HG03159 (cell line): ENCODE measurements at regions not wholly inside any gene's neighbourhood (a gene's known extent, or its start where the extent isn't known, plus 50 kb on each side); places are given as distances from the start of the nearest gene placed in this dataset.
"Not testable (repeated sequence)": the region's sequence is repeated elsewhere in the genome, so short reads cannot be mapped to it uniquely, and the experiment has no call there.

ENCODE experiments used
- ATAC-seq: cut with Tn5 transposase; IDR thresholded peaks from one replicate; pipeline ENCODE4 v1.9.1; 2021; ENCODE audit warnings: mild to moderate bottlenecking, moderate library complexity; ENCODE audit not compliant: unreplicated experiment

GRCh38 chr9:96067004-96067403 is 191.5 kb downstream of the ERCC6L2 start:
- ATAC-seq, result no peak

DNA sequence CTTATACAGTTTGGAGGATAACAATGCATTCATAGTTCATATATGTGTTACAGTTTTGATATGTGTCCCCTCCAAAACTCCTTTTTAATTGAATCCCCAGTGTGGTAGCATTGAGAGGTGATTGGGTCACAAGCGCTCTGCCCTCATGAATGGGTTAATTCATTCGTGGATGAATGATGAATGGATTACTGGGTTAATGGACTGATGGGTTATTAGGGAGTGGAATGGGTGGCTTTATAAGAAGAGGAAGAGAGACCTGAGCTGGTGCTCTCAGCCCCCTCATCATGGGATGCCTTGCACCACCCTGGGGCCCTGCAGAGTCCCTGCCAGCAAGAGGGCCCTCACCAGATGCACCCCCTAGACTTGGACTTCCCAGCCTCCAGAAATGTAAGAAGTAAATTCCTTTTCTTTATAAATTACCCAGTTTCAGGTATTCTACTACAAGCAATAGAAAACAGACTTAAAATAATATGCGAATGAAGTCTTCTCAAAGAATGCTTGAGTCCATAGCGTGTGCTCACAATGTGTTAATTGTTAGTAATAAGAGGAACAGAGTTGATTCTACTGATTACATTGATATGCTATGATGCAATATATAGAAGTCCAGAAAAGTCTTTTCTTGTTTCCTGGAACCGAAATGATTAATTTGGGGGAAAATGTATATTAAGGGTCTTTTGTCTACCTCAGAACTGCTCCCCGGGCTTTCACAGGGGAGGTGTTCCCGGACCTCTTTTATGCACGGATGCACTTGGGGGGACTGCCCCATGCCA is 190.2 kb downstream of the ERCC6L2 start:
- ATAC-seq, result no peak

- no peak for ATAC-seq
Observed at GRCh38 chr9:96064826-96065481, 189.5 kb downstream of the ERCC6L2 start.

GRCh38 chr9:96062854-96063253 is 187.4 kb downstream of the ERCC6L2 start:
- ATAC-seq, result no peak

DNA sequence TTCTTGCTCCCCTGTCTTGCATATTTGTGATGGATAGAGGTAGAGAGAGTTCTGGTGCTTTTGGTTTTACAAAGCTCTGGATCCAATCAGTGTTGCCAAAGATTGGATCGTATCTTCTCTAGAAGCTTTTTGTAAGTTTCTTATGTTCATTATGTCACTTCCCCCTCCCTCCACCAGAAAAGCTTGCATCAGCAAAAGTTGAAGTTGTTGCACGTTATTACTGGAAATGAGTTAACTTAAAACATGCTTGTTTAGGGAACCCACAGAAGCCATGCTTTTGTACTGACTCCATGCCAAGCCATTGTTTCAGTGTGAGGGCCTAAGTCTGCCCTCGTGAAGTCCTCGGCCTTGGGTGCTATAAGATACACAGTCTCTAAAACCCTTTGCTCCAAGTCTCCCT is 186.5 kb downstream of the ERCC6L2 start:
- ATAC-seq, result no peak

DNA sequence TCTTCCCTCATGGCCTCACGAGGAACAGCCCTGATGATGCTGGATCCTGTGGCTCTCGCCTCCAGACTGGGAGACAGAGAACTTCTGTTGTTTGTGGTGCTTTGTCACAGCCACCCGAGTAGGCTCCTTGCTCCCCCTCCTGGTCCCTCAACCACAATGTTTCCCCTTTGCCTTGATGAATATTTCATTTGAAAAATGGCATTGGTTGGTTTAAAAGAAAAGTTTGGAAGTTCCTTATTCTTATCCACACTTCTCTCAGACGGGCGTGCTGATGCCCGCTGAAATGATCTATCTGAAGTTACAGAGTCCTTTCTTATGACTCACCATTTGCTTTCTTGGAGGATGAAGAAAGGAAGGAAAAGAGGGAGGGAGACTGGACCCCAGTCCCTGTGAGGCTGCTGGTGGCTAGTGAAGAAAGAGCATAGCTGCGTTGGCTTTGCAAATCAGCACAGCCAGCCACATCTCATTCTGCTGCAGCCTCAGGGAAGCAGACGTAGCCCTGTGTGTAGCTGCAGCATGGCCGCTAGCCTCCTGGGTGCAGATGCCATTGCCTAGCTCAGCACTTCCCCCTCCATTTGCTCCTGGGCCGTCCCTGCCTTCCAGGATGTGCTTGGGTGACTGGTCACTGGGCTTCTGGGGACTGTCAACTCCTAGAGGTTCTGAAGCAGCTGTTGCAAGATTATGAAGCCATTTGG is 185.9 kb downstream of the ERCC6L2 start:
- no peak for ATAC-seq

DNA sequence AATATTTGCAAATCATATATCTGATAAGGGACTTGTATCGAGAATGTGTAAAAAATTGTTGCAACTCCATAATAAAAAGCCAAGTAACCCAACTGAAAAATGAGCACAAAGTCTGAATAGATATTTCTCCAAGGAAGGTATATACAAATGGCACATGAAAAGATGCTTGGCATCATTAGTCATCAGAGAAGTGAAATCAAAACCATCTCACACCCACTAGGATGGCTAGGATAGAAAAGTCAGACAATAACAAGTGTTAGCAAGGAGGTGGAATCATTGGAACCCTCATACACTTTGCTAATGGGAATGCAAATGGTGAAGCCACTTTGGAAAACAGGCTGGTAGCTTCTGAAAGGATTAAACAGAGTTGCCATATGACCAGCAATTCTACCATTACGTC is 182.7 kb downstream of the ERCC6L2 start:
- ATAC-seq, result no peak

DNA sequence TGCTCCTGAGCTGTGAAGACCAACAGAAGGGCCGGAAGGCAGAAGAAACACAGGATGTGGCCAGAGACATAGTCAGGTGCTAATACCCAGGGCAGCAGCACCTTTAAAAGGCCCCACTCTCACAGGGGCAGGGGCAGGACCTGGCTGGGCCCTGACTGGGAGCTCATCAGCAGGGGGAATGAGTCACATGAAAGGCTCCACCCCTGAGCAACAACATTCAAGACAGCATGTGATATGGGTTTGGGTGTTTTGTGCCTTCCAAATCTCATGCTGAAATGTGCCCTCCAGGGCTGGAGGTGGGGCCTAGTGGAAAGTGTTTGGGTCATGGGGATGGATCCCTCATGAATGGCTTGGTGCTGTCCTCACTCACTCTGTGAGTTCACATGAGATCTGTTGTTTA is 181.7 kb downstream of the ERCC6L2 start:
- no peak for ATAC-seq

DNA sequence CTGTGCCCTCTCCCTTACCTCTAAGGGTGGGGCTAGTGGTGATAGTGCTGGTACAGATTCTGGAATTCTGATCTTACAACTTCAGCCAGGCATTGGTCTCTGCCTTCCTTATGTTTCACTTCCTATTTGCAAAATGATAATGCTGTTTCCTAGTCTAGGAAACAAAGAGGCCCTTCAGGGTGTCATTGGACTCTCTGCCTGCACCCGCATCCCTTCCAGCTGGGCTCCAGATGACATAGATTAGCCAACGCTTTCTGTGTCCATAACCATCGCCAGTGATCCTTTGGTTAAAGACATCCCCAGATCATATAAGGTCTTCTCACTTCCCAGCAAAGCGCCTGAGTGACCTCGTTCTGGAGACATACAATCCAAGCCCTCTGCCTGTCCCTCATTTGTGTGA is 180.7 kb downstream of the ERCC6L2 start:
- no peak for ATAC-seq

DNA sequence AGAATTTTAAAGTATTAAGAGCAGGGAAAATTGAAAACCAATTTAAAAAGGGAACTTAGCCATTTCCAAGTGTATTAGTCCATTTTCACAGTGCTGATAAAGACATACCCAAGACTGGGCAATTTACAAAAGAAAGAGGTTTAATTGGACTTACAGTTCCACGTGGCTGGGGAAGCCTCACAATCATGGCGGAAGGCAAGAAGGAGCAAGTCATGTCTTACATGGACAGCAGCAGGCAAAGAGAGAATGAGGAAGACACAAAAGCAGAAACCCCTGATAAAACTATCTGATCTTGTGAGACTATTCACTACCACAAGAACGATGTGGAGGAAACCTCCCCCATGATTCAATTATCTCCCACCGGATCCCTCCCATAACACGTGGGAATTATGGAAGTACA is 178.8 kb downstream of the ERCC6L2 start:
- ATAC-seq, result not testable (repeated sequence)

DNA sequence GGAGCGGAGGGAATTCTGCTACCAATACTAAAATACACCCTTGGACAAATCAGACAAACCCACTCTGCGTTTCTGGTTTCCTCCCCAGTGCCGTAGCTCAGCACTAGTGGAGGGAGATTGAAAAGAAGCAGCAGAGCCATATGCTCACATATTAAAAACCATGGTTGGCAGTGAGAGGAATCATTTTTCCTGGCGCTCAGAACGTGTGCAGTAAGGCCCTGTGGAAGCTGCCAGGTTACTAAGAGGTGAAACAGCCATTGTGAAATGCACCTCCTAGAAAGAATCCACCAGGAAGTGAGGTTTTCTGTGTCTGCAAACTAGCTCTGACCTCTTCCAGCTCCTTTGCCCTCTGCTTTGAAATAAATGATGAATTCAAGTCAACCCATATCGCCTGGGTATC is 177.2 kb downstream of the ERCC6L2 start:
- ATAC-seq, result no peak

DNA sequence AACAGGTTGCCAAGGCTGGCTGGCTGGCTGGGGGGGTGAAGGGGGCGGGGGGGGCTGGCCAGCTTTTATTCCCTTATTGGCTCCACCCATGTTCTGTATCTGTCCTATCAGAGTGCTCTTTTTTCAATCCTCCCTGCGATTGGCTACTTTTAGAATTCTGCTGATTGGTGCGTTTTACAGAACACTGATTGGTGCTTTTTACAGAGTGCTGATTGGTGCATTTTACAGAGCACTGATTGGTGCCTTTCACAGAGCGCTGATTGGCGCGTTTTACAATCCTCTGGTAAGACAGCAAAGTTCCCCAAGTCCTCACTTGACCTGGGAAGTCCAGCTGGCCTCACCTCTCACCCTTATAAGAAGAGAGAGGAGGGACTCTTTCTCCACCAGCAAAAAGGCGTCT is 175.9 kb downstream of the ERCC6L2 start:
- ATAC-seq, result no peak

DNA sequence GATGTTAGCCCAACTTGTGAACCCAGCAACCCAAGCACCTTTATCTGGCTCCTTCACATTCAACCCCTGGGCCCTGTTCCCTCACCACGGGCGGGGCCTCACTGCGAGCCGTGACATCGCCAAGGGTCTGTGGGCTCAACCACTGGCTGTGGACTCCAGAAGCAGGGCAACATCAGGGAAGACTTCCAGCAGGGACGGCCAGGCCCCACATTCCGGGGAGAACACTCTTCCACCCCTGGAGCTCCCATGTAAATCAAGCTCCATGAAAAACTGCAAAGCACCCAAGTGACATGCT is 175.3 kb downstream of the ERCC6L2 start:
- no peak for ATAC-seq

GRCh38 chr9:96050048-96050860 is 174.8 kb downstream of the ERCC6L2 start:
- ATAC-seq, result no peak

- no peak for ATAC-seq
Observed at GRCh38 chr9:96048956-96049831, 173.7 kb downstream of the ERCC6L2 start.

- ATAC-seq, result no peak
Observed at GRCh38 chr9:96048104-96048955, 172.8 kb downstream of the ERCC6L2 start.

GRCh38 chr9:96047741-96048103 is 172.2 kb downstream of the ERCC6L2 start:
- no peak for ATAC-seq

- ATAC-seq, result no peak
Observed at GRCh38 chr9:96047116-96047639, 171.7 kb downstream of the ERCC6L2 start.

DNA sequence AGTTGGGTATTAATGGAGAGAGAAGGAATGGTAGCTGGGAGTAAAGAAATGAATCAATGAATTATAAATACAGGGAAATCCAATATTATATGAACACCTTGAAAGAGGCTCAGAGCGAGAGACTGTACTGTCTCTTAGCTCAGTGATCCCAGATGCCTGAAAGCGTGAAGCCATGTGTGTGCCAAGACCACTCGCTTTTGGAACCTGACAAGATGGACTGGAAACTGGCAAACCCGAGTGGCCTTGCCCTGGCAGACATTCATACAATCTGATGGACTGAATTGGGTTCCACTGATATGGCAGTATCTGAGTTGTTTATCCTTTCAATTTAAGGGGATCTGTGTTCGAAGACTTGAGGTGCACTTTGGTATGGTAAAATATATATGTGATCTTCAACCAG is 170.3 kb downstream of the ERCC6L2 start:
- ATAC-seq, result no peak
